Nephron (organoid): ENCODE measurements at regions not wholly inside any gene's neighbourhood (a gene's known extent, or its start where the extent isn't known, plus 50 kb on each side); places are given as distances from the start of the nearest gene placed in this dataset.
A peak's percentile ranks its signal among the peaks of the same experiment; 100 is the strongest.

Experiments used
- H3K27ac Mint-ChIP-seq, 3 experiments: 2 replicates each; pipeline ENCODE4 v1.8.0; 2020; ENCODE audit warnings: mixed read lengths in 3 of 3, mild to moderate bottlenecking in 2 of 3, moderate library complexity in 1 of 3
- H3K27me3 Mint-ChIP-seq: 2 replicates; pipeline ENCODE4 v1.8.0; 2021; ENCODE audit warnings: low read depth, mild to moderate bottlenecking, moderate library complexity, mixed read lengths
- H3K36me3 Mint-ChIP-seq: 2 replicates; pipeline ENCODE4 v1.8.0; 2020; ENCODE audit warnings: low read depth, mixed read lengths
- H3K4me1 Mint-ChIP-seq: 2 replicates; pipeline ENCODE4 v1.8.0; 2020; ENCODE audit warnings: mixed read lengths
- H3K4me3 Mint-ChIP-seq, 3 experiments: 2 replicates each; pipeline ENCODE4 v1.8.0; 2020; ENCODE audit warnings: mild to moderate bottlenecking in 3 of 3, mixed read lengths in 3 of 3, moderate library complexity in 2 of 3
- H3K9me3 Mint-ChIP-seq: 2 replicates; pipeline ENCODE4 v1.8.0; 2020; ENCODE audit warnings: mixed read lengths
- TF ChIP-seq, protein P1 (sequence below), 3 experiments: fragments of 200-600 bp; sonication (generic); IDR thresholded peaks; one replicate each; pipeline ENCODE4 v1.5.0; 2021; ENCODE audit warnings: antibody characterized with exemption in 3 of 3; ENCODE audit not compliant: unreplicated experiment in 3 of 3

DNA sequence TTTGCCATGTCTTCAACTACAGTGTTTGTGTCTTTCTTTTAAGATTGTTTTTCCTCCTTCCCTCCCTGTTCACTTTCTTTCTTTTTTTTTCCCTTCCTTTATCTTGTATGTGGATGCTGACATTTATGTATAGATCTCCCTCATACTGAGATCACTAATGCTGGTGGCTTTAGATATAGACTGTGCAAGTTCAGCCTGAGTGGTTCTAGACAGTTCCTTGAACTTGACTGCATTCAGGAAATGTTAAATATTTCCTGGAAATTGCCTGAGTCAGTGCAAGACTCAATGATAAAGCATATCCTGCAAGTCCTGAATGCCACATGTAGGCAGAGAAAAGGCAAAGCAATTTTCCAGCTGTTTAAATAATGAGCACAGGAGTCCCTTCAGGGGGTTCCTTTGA, 182.5 kb upstream of the NR3C1 start:
- Mint-ChIP-seq H3K4me3 (no peak overlapping the region), H3K27me3 (no peaks in the 10 kb centered on the region), H3K27ac (no peak overlapping the region), H3K36me3 (no peaks in the 10 kb centered on the region), H3K9me3 (no peaks in the 10 kb centered on the region), H3K4me1 (peaks cover 12% of the 10 kb centered on the region)
- TF ChIP-seq, protein P1, sequence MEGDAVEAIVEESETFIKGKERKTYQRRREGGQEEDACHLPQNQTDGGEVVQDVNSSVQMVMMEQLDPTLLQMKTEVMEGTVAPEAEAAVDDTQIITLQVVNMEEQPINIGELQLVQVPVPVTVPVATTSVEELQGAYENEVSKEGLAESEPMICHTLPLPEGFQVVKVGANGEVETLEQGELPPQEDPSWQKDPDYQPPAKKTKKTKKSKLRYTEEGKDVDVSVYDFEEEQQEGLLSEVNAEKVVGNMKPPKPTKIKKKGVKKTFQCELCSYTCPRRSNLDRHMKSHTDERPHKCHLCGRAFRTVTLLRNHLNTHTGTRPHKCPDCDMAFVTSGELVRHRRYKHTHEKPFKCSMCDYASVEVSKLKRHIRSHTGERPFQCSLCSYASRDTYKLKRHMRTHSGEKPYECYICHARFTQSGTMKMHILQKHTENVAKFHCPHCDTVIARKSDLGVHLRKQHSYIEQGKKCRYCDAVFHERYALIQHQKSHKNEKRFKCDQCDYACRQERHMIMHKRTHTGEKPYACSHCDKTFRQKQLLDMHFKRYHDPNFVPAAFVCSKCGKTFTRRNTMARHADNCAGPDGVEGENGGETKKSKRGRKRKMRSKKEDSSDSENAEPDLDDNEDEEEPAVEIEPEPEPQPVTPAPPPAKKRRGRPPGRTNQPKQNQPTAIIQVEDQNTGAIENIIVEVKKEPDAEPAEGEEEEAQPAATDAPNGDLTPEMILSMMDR (IDR thresholded peaks at IDR 0.05; ENCODE audit: unreplicated experiment in 3 of 3): no peak

- Mint-ChIP-seq H3K4me1 (peaks cover 12% of the 10 kb centered on the region), H3K4me3 (no peak overlapping the region), H3K36me3 (no peaks in the 10 kb centered on the region), H3K9me3 (peaks cover 2% of the 10 kb centered on the region), H3K27me3 (no peaks in the 10 kb centered on the region), H3K27ac (no peak overlapping the region)
- TF ChIP-seq, protein P1 (IDR thresholded peaks at IDR 0.05; ENCODE audit: unreplicated experiment in 3 of 3): no peak
Measured at GRCh38 chr5:143583409-143583808, 179.9 kb upstream of the NR3C1 start.

DNA sequence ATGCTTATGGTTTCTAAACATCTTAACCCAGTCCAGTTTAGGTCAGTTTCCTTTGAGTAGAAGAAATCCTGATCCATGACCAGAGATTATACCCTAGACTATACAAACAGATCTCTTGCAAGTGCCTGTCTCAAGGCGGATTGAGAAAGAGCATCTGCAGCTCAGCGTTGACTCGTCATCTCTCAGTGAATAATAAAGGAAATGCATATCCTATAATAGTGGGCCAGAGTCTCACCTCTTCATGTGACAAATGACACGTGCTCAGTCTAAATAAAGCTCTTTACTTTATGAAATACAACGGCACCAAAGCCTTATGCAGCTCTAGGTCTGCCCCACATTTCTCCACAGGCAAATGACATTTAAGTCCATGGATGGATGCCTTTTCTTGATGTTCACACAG, 179.4 kb upstream of the NR3C1 start:
- Mint-ChIP-seq H3K9me3 (peaks cover 2% of the 10 kb centered on the region), H3K36me3 (no peaks in the 10 kb centered on the region), H3K27me3 (no peaks in the 10 kb centered on the region), H3K4me3 (no peak overlapping the region), H3K27ac (no peak overlapping the region), H3K4me1 (peaks cover 14% of the 10 kb centered on the region)
- TF ChIP-seq, protein P1 (IDR thresholded peaks at IDR 0.05; ENCODE audit: unreplicated experiment in 3 of 3): no peak

DNA sequence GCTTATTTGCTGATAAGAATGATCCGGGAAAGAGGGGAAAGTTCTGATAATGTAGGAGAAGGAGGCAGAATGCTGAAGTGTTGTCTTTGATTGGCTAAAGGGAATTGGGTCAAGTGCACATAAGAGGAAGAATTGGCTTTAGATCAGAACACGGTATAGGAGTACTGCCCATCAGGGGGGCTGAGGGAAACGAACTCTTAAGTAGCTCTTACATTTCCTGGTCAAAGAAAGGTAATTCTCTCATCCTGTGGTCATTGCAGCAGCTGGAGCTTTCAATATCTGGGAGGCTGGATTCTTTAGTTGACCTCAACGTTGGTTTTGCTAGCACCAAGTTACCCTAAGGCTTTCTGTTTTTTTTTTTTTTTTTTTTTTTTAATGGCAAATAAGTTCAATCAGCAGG, 178.7 kb upstream of the NR3C1 start:
- Mint-ChIP-seq H3K4me3 (no peak overlapping the region), H3K36me3 (no peaks in the 10 kb centered on the region), H3K27me3 (no peaks in the 10 kb centered on the region), H3K4me1 (peaks cover 18% of the 10 kb centered on the region), H3K27ac (peak overlapping the region in 2 of 3 experiments; percentile 4 to 5), H3K9me3 (peaks cover 2% of the 10 kb centered on the region)
- TF ChIP-seq, protein P1 (IDR thresholded peaks at IDR 0.05; ENCODE audit: unreplicated experiment in 3 of 3): no peak

DNA sequence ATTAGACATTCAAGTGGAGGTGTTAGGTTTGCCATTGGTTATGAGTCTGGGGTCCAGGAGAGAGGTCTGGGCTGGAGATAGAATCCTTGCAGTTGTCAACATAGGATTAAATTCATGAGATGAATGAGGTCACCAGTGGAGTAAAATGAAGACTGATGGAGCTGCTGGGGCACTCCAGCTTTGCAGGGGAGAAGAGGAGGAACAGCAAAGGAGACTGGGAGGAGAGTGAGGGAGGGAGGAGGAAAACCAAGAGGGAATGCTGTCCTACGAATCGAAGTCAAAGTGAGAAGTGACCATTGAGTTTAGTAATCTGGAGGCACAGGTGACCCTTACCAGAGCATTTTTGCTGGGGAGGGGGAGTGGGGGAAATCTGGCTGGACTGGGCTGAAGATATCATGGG, 178.2 kb upstream of the NR3C1 start:
- Mint-ChIP-seq H3K27ac (peak overlapping the region in 2 of 3 experiments; percentile 4 to 5), H3K4me1 (peaks cover 23% of the 10 kb centered on the region), H3K27me3 (no peaks in the 10 kb centered on the region), H3K36me3 (no peaks in the 10 kb centered on the region), H3K9me3 (peaks cover 2% of the 10 kb centered on the region), H3K4me3 (no peak overlapping the region)
- TF ChIP-seq, protein P1 (IDR thresholded peaks at IDR 0.05; ENCODE audit: unreplicated experiment in 3 of 3): no peak

GRCh38 chr5:143581147-143581546, 177.7 kb upstream of the NR3C1 start:
- H3K4me3 Mint-ChIP-seq: no peak overlapping the region
- no peak overlapping the region for H3K27ac Mint-ChIP-seq
- no peaks in the 10 kb centered on the region for H3K36me3 Mint-ChIP-seq
- TF ChIP-seq, protein P1 (IDR thresholded peaks at IDR 0.05; ENCODE audit: unreplicated experiment in 3 of 3): no peak
- H3K4me1 Mint-ChIP-seq: peaks cover 25% of the 10 kb centered on the region
- H3K9me3 Mint-ChIP-seq: peaks cover 2% of the 10 kb centered on the region
- no peaks in the 10 kb centered on the region for H3K27me3 Mint-ChIP-seq
